ENCODE measurements at regions not wholly inside any gene's neighbourhood (a gene's known extent, or its start where the extent isn't known, plus 50 kb on each side); places are given as distances from the start of the nearest gene placed in this dataset.

GRCh38 chr6:105755885-105756284, 330.3 kb upstream of the PRDM1 start:
- no peak for DNase-seq

GRCh38 chr6:105753620-105754211, 332.4 kb upstream of the PRDM1 start:
- DNase-seq = no peak

GRCh38 chr6:105753207-105753606, 332.9 kb upstream of the PRDM1 start:
- no peak for DNase-seq

- DNase-seq = no peak
Observed at GRCh38 chr6:105750089-105750488, 336.0 kb upstream of the PRDM1 start.

GRCh38 chr6:105748737-105749161, 337.4 kb upstream of the PRDM1 start:
- DNase-seq = no peak

GRCh38 chr6:105747823-105748405, 338.2 kb upstream of the PRDM1 start:
- DNase-seq = no peak

GRCh38 chr6:105746509-105746908, 339.6 kb upstream of the PRDM1 start:
- DNase-seq = no peak

GRCh38 chr6:105746130-105746505, 340.0 kb upstream of the PRDM1 start:
- no peak for DNase-seq

GRCh38 chr6:105745464-105746129, 340.5 kb upstream of the PRDM1 start:
- no peak for DNase-seq

- DNase-seq = no peak
Observed at GRCh38 chr6:105744815-105745214, 341.3 kb upstream of the PRDM1 start.

- DNase-seq = no peak
Observed at GRCh38 chr6:105740946-105741645, 338.2 kb upstream of the PREP start.

- no peak for DNase-seq
Observed at GRCh38 chr6:105739764-105740163, 336.9 kb upstream of the PREP start.

- no peak for DNase-seq
Observed at GRCh38 chr6:105733556-105734162, 330.8 kb upstream of the PREP start.

- no peak for DNase-seq
Observed at GRCh38 chr6:105728995-105729394, 326.1 kb upstream of the PREP start.

- DNase-seq = no peak
Observed at GRCh38 chr6:105726902-105727655, 324.2 kb upstream of the PREP start.

- DNase-seq = no peak
Observed at GRCh38 chr6:105714846-105715245, 312.0 kb upstream of the PREP start.

GRCh38 chr6:105713474-105714118, 310.7 kb upstream of the PREP start:
- DNase-seq = no peak

- DNase-seq = no peak
Observed at GRCh38 chr6:105711216-105711615, 308.3 kb upstream of the PREP start.

GRCh38 chr6:105705608-105706007, 302.7 kb upstream of the PREP start:
- DNase-seq = no peak

GRCh38 chr6:105695461-105695860, 292.6 kb upstream of the PREP start:
- DNase-seq = no peak

- no peak for DNase-seq
Observed at GRCh38 chr6:105692613-105693215, 289.8 kb upstream of the PREP start.

GRCh38 chr6:105691971-105692370, 289.1 kb upstream of the PREP start:
- no peak for DNase-seq

Measured in activated CD8-positive, alpha-beta memory T cell treated with anti-CD3 and anti-CD28 coated beads, Interleukin-2, amount 50 U/mL, for 48 hours (primary cell).